SK-N-SH (cell line): ENCODE measurements at regions not wholly inside any gene's neighbourhood (a gene's known extent, or its start where the extent isn't known, plus 50 kb on each side); places are given as distances from the start of the nearest gene placed in this dataset.

Source experiments
- CTCF ChIA-PET: fragments of 300-600, 350-600 bp; formaldehyde crosslinking; extraction: SDS; loops from one replicate; lab custom pipeline; 2021; lab: Yijun Ruan, JAX
- POLR2A ChIA-PET: fragments of 350-600 bp; sonication (Branson Sonifier 250); formaldehyde crosslinking; extraction: SDS; loops from one replicate; lab custom pipeline; 2020; ENCODE audit warnings: antibody characterized with exemption, inconsistent platforms; lab: Yijun Ruan, JAX
- DNase-seq: peaks from one replicate; pipeline ENCODE4 v3.0.0; 2012
- H2AFZ ChIP-seq: fragments of 200-600 bp; sonication (generic); 2 replicates; pipeline ENCODE4 v1.8.1; 2016; ENCODE audit warnings: antibody characterized with exemption, mild to moderate bottlenecking, low read depth
- H3F3A ChIP-seq: fragments of 200-600 bp; sonication (generic); replicated peaks from 2 replicates; pipeline ENCODE3; 2016; ENCODE audit warnings: antibody characterized with exemption, mild to moderate bottlenecking; ENCODE audit not compliant: insufficient read depth
- H3K27ac ChIP-seq, 2 experiments: fragments of 200-500 bp in 1 of 2; fragments of 200-600 bp in 1 of 2; sonication (Bioruptor generic) in 1 of 2; sonication (generic), shearing (Covaris generic) in 1 of 2; 2 replicates each; pipeline versions ENCODE4 v1.5.1 to v1.6.1; 2014 to 2016; ENCODE audit warnings: low read depth in 2 of 2, inconsistent platforms in 1 of 2, low read length in 1 of 2, mild to moderate bottlenecking in 1 of 2, mixed read lengths in 1 of 2
- H3K27me3 ChIP-seq: fragments of 200-600 bp; sonication (generic), shearing (Covaris generic); 2 replicates; pipeline ENCODE4 v1.6.1; 2016; ENCODE audit warnings: mixed run types; ENCODE audit not compliant: insufficient read depth
- H3K36me3 ChIP-seq, 2 experiments: fragments of 200-500 bp in 1 of 2; fragments of 200-600 bp in 1 of 2; sonication (Bioruptor generic) in 1 of 2; sonication (generic) in 1 of 2; replicated peaks in 1 of 2; 2 replicates each; pipeline versions ENCODE3 to v1.5.1; 2014 to 2016; ENCODE audit warnings: low read length in 1 of 2, mild to moderate bottlenecking in 1 of 2; ENCODE audit not compliant: insufficient read depth in 2 of 2, control insufficient read depth in 1 of 2
- H3K4me1 ChIP-seq, 2 experiments: fragments of 200-500 bp in 1 of 2; fragments of 200-600 bp in 1 of 2; sonication (Bioruptor generic) in 1 of 2; sonication (generic), shearing (Covaris generic) in 1 of 2; 2 replicates each; pipeline versions ENCODE4 v1.5.1 to v1.6.1; 2014 to 2016; ENCODE audit warnings: low read depth in 1 of 2, low read length in 1 of 2, mixed run types in 1 of 2; ENCODE audit not compliant: insufficient read depth in 2 of 2, control insufficient read depth in 1 of 2
- H3K4me2 ChIP-seq: fragments of 200-600 bp; sonication (generic), shearing (Covaris generic); 2 replicates; pipeline ENCODE4 v1.6.1; 2017; ENCODE audit warnings: mixed run types
- H3K4me3 ChIP-seq, 2 experiments: fragments of 200-500 bp in 1 of 2; fragments of 200-600 bp in 1 of 2; sonication (Bioruptor generic) in 1 of 2; sonication (generic), shearing (Covaris generic) in 1 of 2; 2 replicates each; pipeline versions ENCODE4 v1.5.1 to v1.8.1; 2014 to 2016; ENCODE audit warnings: low read depth in 2 of 2, inconsistent platforms in 1 of 2, low read length in 1 of 2, mild to moderate bottlenecking in 1 of 2, mixed read lengths in 1 of 2, moderate library complexity in 1 of 2
- H3K79me2 ChIP-seq: fragments of 200-600 bp; sonication (generic); 2 replicates; pipeline ENCODE4 v1.8.1; 2017; ENCODE audit warnings: mild to moderate bottlenecking; ENCODE audit not compliant: insufficient read depth
- H3K9ac ChIP-seq: fragments of 200-600 bp; sonication (generic); 2 replicates; pipeline ENCODE4 v1.6.1; 2017; ENCODE audit warnings: mixed run types
- H3K9me2 ChIP-seq: fragments of 200-600 bp; sonication (generic); 2 replicates; pipeline ENCODE4 v1.6.1; 2017; ENCODE audit warnings: mixed run types
- H3K9me3 ChIP-seq: fragments of 200-600 bp; sonication (generic); 2 replicates; pipeline ENCODE4 v1.6.1; 2017; ENCODE audit warnings: mixed run types, mild to moderate bottlenecking, moderate library complexity
- H4K20me1 ChIP-seq: fragments of 200-600 bp; sonication (generic); 2 replicates; pipeline ENCODE4 v1.6.1; 2017; ENCODE audit warnings: mild to moderate bottlenecking, mixed run types; ENCODE audit not compliant: insufficient read depth
- CHD2 ChIP-seq: fragments of 150-350 bp; IDR thresholded peaks from 2 replicates; pipeline ENCODE4 v1.6.1; 2018; ENCODE audit warnings: low read length; ENCODE audit not compliant: partially characterized antibody
- EP300 ChIP-seq, 2 experiments: IDR thresholded peaks; 2 replicates each; pipeline versions ENCODE4 v1.4.0 to v1.6.1; 2012; ENCODE audit warnings: borderline replicate concordance in 1 of 2, low read depth in 1 of 2, low read length in 1 of 2
- EZH2phosphoT487 ChIP-seq: fragments of 200-600 bp; sonication (generic); IDR thresholded peaks from 2 replicates; pipeline ENCODE4 v1.6.1; 2017; ENCODE audit warnings: low read depth, mixed run types, mild to moderate bottlenecking, antibody characterized with exemption, moderate library complexity, borderline replicate concordance
- FOSL2 ChIP-seq: IDR thresholded peaks from 2 replicates; pipeline ENCODE4 v1.4.0; 2012; ENCODE audit warnings: low read depth, mild to moderate bottlenecking, moderate library complexity, borderline replicate concordance
- FOXJ3 ChIP-seq: sonication (generic); formaldehyde crosslinking; IDR thresholded peaks from 2 replicates; pipeline ENCODE4 v1.5.1; 2020; ENCODE audit warnings: mild to moderate bottlenecking, missing genetic modification reagents
- FOXM1 ChIP-seq: IDR thresholded peaks from 2 replicates; pipeline ENCODE4 v1.4.0; 2012; ENCODE audit warnings: low read depth, mild to moderate bottlenecking
- GATA2 ChIP-seq: sonication (generic); formaldehyde crosslinking; IDR thresholded peaks from 2 replicates; pipeline ENCODE4 v1.5.0; 2020; ENCODE audit warnings: mild to moderate bottlenecking, missing genetic modification reagents
- MXI1 ChIP-seq: IDR thresholded peaks from 2 replicates; pipeline ENCODE4 v1.6.1; 2012; ENCODE audit warnings: mild to moderate bottlenecking, low read depth, low read length, improper control_type of control experiment
- NFIC ChIP-seq: IDR thresholded peaks from 2 replicates; pipeline ENCODE4 v1.4.0; 2012; ENCODE audit warnings: borderline replicate concordance
- RCOR1 ChIP-seq: fragments of 150-350 bp; IDR thresholded peaks from 2 replicates; pipeline ENCODE4 v1.6.1; 2017; ENCODE audit warnings: antibody characterized with exemption, low read length
- SIN3A ChIP-seq: IDR thresholded peaks from 2 replicates; pipeline ENCODE4 v1.6.1; 2012; ENCODE audit warnings: low read depth, mild to moderate bottlenecking, low read length, moderate library complexity, borderline replicate concordance
- TEAD4 ChIP-seq: IDR thresholded peaks from 2 replicates; pipeline ENCODE4 v1.4.0; 2012; ENCODE audit warnings: mild to moderate bottlenecking, borderline replicate concordance; ENCODE audit not compliant: insufficient read depth
- WGBS: methylation state at CpG from one replicate; pipeline ENCODE4 v1.1.6; 2017; ENCODE audit warnings: low lambda C conversion rate; 5-methylcytosine and 5-hydroxymethylcytosine counted together
- TF ChIP-seq, protein P1 (sequence below): IDR thresholded peaks from 2 replicates; pipeline ENCODE4; 2012

DNA sequence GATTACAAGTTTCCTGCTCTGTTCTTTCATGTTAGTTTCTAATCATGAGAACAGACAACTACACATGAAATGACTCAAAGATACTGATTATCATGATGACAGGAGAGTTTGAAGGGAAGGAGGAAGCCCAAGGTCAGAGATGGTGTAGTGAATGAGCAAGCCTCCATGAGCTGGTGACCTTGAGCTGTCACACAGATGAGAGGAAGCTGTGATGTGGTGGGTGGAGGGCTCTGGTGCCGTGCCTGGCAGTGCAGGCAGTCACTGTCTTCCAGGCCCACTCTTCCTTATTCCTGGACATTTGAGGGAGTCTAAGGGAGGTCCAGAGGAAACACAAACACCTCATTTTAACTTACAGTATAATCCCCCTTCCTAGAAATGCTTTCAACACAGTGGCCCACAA, 133.4 kb upstream of the ROPN1 start:
- H4K20me1 ChIP-seq: no peaks in the 10 kb centered on the region
- no peaks in the 10 kb centered on the region for H3K36me3 ChIP-seq
- H3K4me1 ChIP-seq: peaks cover 0 to 32% of the 10 kb centered on the region in 2 experiments; a peak in 2 of 4 replicates
- no peak overlapping the region for H3K4me2 ChIP-seq
- H2AFZ ChIP-seq: no peak overlapping the region
- H3K9me2 ChIP-seq: no peaks in the 10 kb centered on the region
- DNase-seq: no peak
- TF ChIP-seq GATA2 (CRISPR knock-in tag) (no peak), SIN3A (no peak), FOXJ3 (CRISPR knock-in tag) (no peak), TEAD4 (no peak)
- TF ChIP-seq, protein P1, sequence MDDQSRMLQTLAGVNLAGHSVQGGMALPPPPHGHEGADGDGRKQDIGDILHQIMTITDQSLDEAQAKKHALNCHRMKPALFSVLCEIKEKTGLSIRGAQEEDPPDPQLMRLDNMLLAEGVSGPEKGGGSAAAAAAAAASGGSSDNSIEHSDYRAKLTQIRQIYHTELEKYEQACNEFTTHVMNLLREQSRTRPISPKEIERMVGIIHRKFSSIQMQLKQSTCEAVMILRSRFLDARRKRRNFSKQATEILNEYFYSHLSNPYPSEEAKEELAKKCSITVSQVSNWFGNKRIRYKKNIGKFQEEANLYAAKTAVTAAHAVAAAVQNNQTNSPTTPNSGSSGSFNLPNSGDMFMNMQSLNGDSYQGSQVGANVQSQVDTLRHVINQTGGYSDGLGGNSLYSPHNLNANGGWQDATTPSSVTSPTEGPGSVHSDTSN: no peak
- H3K27ac ChIP-seq: no peak overlapping the region; a peak in 1 of 4 replicates
- H3K79me2 ChIP-seq: peaks cover 16% of the 10 kb centered on the region; the same call in 1 of the 2 replicates
- no peaks in the 10 kb centered on the region for H3K9me3 ChIP-seq
- H3K9ac ChIP-seq: no peak overlapping the region
- H3F3A ChIP-seq: no peaks in the 10 kb centered on the region
- ChIA-PET POLR2A (no interaction called here), CTCF (no interaction called here)
- H3K27me3 ChIP-seq: no peaks in the 10 kb centered on the region
- 63% methylated on average over 1 of the region's 1 CpG for WGBS
- H3K4me3 ChIP-seq: no peak overlapping the region

DNA sequence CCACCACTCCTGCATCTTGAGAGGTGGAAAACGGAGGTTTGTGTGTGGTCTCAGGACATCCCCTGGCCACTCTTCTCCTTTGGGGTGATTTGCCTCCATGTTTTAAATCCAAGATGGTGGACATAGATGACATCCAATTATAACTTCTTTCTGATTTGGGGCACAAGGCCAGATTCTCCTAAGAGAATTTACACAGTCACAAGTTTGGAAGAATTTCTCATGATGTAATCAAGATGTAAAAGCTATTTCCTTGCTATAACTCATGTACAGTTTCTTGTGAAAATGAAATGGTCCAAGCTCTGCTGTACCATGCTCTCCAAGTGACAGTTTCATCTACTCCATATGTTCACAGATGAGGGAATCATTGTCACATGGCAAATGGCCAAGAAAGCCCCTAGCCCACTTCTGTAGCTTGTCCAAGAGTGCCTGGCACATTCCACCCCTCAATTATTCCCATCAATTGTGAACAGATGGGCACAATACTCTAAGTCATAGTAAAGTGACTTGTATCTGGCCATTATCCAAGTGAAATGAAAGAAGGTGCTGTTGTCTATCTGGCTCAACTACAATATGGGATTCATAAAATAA, 134.6 kb upstream of the ROPN1 start:
- H3K27me3 ChIP-seq: no peaks in the 10 kb centered on the region
- CTCF ChIA-PET: no interaction called here
- TF ChIP-seq NFIC (peak; percentile 38; the same call in 1 of the 2 replicates), MXI1 (peak; percentile 76; the same call in 1 of the 2 replicates), RCOR1 (peak; percentile 61; the same call in 1 of the 2 replicates), FOXM1 (no peak), EZH2phosphoT487 (no peak), FOSL2 (no peak), CHD2 (peak; percentile 11), EP300 (IDR thresholded peaks at IDR 0.05; ENCODE audit: borderline replicate concordance in 1 of 2, low read depth in 1 of 2, low read length in 1 of 2) (peak in 1 of 2 experiments; percentile 57; a peak in 1 of 4 replicates)

More for the DNA sequence above, 134.6 kb upstream of the ROPN1 start:
- peaks cover 7% of the 10 kb centered on the region; the same call in 1 of the 2 replicates for H3K79me2 ChIP-seq
- H3K4me3 ChIP-seq: no peak overlapping the region
- H3K9me2 ChIP-seq: no peaks in the 10 kb centered on the region
- no peak overlapping the region for H3K9ac ChIP-seq
- no peak overlapping the region for H3K4me2 ChIP-seq
- H3F3A ChIP-seq: no peaks in the 10 kb centered on the region
- POLR2A ChIA-PET: no interaction called here
- WGBS: 73% methylated on average over 1 of the region's 1 CpG
- no peaks in the 10 kb centered on the region for H4K20me1 ChIP-seq
- no peaks in the 10 kb centered on the region for H3K36me3 ChIP-seq
- DNase-seq: peak; percentile 30
- H3K9me3 ChIP-seq: no peaks in the 10 kb centered on the region
- peak overlapping the region in 1 of 2 experiments; percentile 68; a peak in 2 of 4 replicates for H3K27ac ChIP-seq
- H3K4me1 ChIP-seq: peaks cover 0 to 31% of the 10 kb centered on the region in 2 experiments; a peak in 2 of 4 replicates
- H2AFZ ChIP-seq: no peak overlapping the region
